HepG2 (cell line): ENCODE measurements at regions not wholly inside any gene's neighbourhood (a gene's known extent, or its start where the extent isn't known, plus 50 kb on each side); places are given as distances from the start of the nearest gene placed in this dataset.

Source experiments
- MYC ChIP-seq: sonication (generic); formaldehyde crosslinking; IDR thresholded peaks from 2 replicates; pipeline ENCODE4 v1.9.0; 2021; ENCODE audit warnings: missing genetic modification reagents, borderline replicate concordance
- ZFP90 ChIP-seq: sonication (generic); formaldehyde crosslinking; IDR thresholded peaks from 2 replicates; pipeline ENCODE4 v1.8.0; 2022; ENCODE audit warnings: missing genetic modification reagents, mild to moderate bottlenecking, inconsistent platforms, borderline replicate concordance
- ZNF33A ChIP-seq: sonication (generic); formaldehyde crosslinking; IDR thresholded peaks from 2 replicates; pipeline ENCODE4 v1.5.1; 2020; ENCODE audit warnings: missing genetic modification reagents, mild to moderate bottlenecking, moderate library complexity, borderline replicate concordance
- TF ChIP-seq, protein P1 (sequence below): sonication (generic); formaldehyde crosslinking; IDR thresholded peaks from 2 replicates; pipeline ENCODE4 v1.5.1; 2020; ENCODE audit warnings: mild to moderate bottlenecking, missing genetic modification reagents, moderate library complexity

DNA sequence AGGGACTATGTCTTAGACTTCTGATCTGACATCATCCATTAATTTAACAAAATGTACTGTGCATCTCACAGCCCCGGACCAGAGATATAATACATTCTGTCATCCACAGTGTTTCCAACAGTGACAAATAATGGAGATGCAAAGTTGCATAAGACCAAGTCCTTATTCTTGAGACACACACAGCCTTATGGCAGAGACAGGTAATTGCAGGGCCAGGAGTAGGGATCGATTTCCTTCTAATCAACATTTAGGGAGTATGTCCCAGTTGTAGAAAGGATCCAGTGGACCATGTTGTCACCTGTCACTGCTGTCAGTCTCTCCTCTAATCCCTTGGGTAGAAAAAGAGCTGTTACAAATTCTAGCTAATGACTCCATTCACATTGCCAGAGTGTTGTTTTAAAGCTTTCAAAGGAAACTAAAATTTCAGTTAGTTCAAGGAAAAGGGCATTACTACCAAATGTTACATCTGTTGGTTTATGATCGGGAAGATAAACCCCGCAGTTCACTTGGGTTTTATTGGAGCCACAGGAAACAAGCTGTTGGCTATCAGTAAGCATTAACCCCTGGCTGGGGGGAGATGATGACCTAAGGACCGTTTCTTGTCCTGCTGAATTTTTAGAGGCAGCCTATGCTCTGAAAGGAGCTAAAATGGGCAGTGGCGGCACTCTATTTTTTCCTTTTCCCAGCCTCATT, 111.4 kb upstream of the ATXN1 start:
- TF ChIP-seq MYC (CRISPR knock-in tag) (no peak), ZFP90 (CRISPR knock-in tag) (no peak), ZNF33A (CRISPR knock-in tag) (no peak)
- TF ChIP-seq, protein P1, sequence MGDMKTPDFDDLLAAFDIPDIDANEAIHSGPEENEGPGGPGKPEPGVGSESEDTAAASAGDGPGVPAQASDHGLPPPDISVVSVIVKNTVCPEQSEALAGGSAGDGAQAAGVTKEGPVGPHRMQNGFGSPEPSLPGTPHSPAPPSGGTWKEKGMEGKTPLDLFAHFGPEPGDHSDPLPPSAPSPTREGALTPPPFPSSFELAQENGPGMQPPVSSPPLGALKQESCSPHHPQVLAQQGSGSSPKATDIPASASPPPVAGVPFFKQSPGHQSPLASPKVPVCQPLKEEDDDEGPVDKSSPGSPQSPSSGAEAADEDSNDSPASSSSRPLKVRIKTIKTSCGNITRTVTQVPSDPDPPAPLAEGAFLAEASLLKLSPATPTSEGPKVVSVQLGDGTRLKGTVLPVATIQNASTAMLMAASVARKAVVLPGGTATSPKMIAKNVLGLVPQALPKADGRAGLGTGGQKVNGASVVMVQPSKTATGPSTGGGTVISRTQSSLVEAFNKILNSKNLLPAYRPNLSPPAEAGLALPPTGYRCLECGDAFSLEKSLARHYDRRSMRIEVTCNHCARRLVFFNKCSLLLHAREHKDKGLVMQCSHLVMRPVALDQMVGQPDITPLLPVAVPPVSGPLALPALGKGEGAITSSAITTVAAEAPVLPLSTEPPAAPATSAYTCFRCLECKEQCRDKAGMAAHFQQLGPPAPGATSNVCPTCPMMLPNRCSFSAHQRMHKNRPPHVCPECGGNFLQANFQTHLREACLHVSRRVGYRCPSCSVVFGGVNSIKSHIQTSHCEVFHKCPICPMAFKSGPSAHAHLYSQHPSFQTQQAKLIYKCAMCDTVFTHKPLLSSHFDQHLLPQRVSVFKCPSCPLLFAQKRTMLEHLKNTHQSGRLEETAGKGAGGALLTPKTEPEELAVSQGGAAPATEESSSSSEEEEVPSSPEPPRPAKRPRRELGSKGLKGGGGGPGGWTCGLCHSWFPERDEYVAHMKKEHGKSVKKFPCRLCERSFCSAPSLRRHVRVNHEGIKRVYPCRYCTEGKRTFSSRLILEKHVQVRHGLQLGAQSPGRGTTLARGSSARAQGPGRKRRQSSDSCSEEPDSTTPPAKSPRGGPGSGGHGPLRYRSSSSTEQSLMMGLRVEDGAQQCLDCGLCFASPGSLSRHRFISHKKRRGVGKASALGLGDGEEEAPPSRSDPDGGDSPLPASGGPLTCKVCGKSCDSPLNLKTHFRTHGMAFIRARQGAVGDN: no peak
